COLO668 (cell line): ENCODE measurements at regions not wholly inside any gene's neighbourhood (a gene's known extent, or its start where the extent isn't known, plus 50 kb on each side); places are given as distances from the start of the nearest gene placed in this dataset.

Source experiments
- DNase-seq: peaks from one replicate; lab custom pipeline; 2025; ENCODE audit not compliant: unreplicated experiment; lab: John Stamatoyannopoulos, UW

GRCh38 chr2:103464831-103465230 is 703.0 kb downstream of the TMEM182 start:
- no peak for DNase-seq

GRCh38 chr2:103469800-103470199 is 708.0 kb downstream of the TMEM182 start:
- DNase-seq = no peak

DNA sequence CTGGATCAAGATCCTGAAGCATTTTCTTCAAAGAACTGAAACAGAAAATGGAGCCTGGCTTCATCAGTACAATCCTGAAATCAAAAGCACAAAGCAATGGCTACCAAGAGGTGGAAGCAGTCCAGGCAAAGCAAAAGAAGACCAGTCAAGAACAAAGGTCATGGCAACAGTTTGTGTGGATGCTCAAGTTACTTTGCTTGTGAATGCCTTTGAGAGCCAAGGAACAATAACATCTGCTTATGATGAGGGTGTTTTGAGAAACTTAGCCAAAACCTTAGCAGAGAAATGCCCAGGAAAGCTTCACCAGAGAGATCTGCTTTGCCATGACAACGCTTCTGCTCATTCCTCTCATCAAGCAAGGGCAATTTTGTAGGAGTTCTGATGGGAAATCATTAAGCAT is 723.1 kb downstream of the TMEM182 start:
- no peak for DNase-seq

- no peak for DNase-seq
Measured at GRCh38 chr2:103496850-103497249, 735.0 kb downstream of the TMEM182 start.

DNA sequence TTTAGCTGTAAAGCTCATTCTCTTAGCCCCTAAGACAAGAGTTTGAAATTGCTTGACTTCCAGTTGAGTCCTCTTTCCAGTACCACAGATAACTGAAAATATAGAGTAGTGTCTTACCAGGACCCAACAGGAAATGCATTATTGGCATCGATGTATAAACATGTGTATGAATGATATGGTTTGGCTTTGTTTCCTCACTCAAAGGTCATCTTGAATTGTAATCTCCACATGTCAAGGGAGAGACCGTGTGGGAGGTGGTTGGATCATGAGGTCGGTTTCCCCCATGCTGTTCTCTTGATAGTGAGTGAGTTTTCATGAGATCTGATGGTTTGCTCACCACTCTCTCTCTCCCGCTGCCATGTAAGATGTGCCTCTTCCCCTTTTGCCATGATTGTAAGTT is 745.0 kb downstream of the TMEM182 start:
- DNase-seq = no peak

- no peak for DNase-seq
Measured at GRCh38 chr2:103512442-103512841, 750.6 kb downstream of the TMEM182 start.

DNA sequence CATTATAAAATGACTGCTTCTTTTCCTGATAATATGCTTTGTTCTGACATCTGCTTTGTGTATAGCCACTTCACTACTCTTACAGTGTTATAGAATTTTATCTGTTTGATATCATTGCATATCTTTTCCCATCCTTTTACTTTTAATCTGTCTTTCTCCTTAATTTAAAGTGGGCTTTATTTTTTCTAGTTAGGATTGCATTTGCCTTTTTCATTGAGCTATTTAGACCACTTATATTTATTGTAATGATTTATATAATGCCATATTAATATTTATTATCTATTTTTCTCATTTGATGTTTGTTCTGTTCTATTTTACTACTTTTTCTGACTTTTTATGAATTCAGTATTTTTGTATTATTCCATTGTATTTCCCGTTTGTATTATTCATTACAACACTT is 758.7 kb downstream of the TMEM182 start:
- no peak for DNase-seq

GRCh38 chr2:103525756-103526155 is 763.9 kb downstream of the TMEM182 start:
- no peak for DNase-seq

DNA sequence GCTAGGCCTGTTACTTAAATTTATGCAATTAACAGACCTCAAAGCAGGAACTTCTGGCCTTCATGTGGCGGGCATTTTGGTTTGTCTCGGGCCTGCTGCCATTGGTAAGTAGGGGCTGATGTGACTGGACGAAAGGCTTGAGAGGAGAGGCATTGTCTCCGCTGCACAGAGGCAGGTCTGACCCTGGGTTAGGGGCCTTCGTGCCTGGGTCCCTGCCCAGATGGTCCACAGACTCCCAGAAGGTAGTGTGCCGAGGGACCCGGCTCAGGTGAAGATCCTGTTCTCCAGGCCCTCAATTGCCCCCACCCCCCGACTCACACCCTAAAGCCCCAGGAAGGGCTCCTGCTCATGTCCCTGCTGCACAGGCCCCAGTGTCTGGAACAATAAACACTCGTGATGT is 764.9 kb downstream of the TMEM182 start:
- DNase-seq = no peak

DNA sequence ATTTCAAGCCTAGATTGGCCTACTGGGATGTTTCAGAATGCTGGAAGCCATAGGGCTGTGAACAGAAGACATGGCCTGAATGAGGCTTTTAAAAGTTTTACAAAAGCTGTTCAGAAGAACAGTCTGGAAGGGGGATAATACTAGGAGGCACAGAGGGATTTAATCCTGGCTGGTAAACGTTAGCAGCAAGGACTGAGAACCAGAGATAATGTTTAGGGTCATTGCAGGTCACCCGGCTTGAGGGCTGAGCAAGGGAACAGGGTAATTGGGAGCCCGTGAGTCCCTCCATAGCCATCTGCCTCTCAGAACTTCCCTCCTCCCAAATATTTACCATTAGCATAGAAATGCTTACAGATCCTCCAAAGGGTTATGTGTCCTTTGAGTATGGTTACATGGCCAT is 765.4 kb downstream of the TMEM182 start:
- DNase-seq = no peak

- no peak for DNase-seq
Measured at GRCh38 chr2:103529798-103530502, 768.1 kb downstream of the TMEM182 start.

DNA sequence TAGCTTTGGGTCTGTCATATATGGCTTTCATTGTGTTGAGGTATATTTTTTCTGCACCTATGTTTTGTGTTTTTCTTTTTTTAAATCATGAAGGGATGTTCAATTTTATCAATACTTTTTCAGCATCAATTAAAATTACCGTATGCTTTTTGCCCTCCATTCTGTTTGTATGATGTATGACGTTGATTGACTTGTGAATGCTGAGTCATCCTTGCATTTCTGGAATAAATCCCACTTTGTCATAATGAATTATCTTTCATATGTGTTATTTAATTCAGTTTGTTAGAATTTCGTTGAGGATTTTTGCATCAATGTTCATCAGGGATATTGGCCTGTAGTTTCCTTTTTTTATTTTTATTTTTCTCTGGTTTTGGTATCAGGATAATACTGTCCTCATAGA is 790.9 kb downstream of the TMEM182 start:
- no peak for DNase-seq

DNA sequence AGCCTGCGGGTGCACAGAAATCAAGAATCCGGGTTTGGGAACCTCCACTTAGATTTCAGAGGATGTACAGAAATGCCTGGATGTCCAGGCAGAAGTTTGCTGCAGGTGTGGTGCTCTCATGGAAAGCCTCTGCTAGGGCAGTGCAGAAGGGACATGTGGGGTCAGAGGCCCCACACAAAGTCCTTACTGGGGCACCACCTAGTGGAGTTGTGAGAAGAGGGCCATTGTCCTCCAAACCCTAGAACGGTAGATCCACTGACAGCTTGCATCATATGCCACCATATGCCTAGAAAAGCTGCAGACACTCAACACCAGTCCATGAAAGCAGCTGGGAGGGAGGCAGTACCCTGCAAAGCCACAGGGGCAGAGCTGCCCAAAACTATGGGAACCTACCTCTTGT is 833.0 kb downstream of the TMEM182 start:
- no peak for DNase-seq

- no peak for DNase-seq
Measured at GRCh38 chr2:103605071-103605780, 843.4 kb downstream of the TMEM182 start.

DNA sequence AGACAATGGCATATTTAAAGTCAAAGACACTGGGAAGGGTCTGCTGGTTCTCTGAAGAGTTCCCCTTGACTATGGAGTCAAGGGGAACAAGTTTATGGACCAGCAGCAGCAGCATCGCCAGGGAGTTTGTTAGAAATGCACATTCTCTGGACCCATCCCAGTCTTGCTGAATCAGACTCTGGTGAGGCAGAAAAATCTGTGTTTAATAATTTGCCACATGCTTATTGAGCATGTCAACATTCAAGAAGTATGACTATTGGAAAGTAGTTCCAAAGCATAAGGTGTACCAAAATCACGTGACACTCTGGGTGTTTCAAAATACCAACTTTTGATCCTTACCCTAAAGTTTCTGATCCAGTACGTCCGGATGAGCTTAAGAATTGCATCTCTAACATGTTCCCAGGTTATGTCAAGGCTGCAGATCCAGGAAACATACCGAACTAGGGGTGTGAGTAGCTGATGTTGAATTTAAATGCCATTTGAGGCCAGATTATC is 853.8 kb downstream of the TMEM182 start:
- no peak for DNase-seq

- DNase-seq = no peak
Measured at GRCh38 chr2:103616891-103617290, 855.1 kb downstream of the TMEM182 start.

- DNase-seq = no peak
Measured at GRCh38 chr2:103618112-103618511, 856.3 kb downstream of the TMEM182 start.

GRCh38 chr2:103627301-103627700 is 865.5 kb downstream of the TMEM182 start:
- DNase-seq = no peak

DNA sequence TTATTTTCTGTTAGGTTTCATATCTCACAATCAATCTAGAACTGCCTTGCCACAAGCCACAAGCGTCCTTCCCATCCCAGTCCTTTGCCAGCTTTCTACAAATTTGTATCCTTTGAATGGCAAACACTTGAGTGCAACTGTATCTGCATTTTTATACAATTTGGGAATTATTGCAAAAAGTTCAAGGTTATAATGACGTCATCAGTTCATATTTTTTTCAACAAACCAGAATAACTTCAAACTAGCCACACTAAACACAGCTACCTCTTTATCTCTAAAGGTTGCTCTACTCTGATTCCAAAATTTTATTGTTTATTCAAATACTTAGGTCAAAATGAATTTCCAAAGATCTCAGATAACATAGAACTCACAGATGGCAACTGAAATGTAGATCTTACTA is 877.1 kb downstream of the TMEM182 start:
- DNase-seq = no peak

GRCh38 chr2:103656558-103656957 is 894.7 kb downstream of the TMEM182 start:
- DNase-seq = no peak

GRCh38 chr2:103660519-103660918 is 898.7 kb downstream of the TMEM182 start:
- DNase-seq = no peak

GRCh38 chr2:103660947-103661346 is 899.1 kb downstream of the TMEM182 start:
- DNase-seq = no peak

DNA sequence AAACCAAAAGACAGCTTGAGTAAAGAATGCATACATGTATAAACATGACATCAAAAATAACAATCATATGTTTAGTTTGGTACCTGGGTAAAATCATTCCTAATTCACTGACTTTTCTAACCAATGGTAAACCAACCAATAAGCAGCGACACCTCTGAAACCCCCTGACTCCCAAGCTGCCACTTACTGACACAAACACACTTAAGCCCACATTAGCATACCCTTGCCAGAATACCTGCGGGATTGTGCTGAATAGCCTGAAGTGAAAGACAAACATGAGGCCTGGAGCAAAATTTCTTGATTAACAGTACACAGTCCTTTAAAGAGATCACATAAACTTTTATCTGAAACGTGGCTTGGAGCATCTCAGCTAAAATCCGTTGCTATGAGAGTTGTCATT is 902.9 kb downstream of the TMEM182 start:
- no peak for DNase-seq
